ENCODE measurements at regions not wholly inside any gene's neighbourhood (a gene's known extent, or its start where the extent isn't known, plus 50 kb on each side); places are given as distances from the start of the nearest gene placed in this dataset.

DNA sequence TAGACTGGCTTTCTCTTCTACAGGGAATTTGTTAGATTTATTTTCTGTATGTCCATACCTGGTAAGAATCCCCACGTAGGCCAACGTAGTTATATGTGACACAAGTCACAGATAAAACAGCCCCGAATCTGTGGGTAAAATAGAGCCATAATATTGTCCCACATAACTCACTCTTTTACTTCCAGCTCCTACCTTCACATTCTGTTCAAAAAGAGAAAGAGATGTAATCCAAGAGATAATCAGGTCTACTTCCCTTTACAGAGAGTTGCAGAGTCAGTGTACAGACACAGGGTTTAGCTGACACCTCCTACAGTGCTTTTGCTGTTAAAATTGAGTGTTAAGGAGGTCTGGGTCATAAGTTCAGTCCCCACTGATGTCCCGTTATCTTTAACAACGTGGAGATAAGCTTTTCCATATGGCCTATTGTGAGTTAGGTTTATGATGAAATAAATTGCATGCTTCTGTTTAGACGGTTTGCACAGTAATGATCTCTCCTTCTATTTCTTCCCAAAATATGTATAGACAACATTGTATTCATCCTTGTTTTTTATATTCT lies 446.5 kb downstream of the ADAMTS20 start:
- no peaks in the 10 kb centered on the region for H3K9me3 ChIP-seq (ENCODE audit: control insufficient read depth, insufficient read depth, low read depth, low read length)
- H3K27ac ChIP-seq (ENCODE audit: extremely low read depth, low read depth, low read length), result peak overlapping the region; percentile 22; the same call in 1 of the 2 replicates
- peaks cover 22% of the 10 kb centered on the region for H3K4me1 ChIP-seq (ENCODE audit: control insufficient read depth, insufficient read depth, low read length)
- no peaks in the 10 kb centered on the region for H3K36me3 ChIP-seq (ENCODE audit: control insufficient read depth in 2 of 2, insufficient read depth in 1 of 2, low read length in 2 of 2)
- ChIA-PET POLR2A (no interaction called here), CTCF (interaction anchor here (0.6 kb wide), 1 partner anchor 46 kb away, joined by 4 read pairs; no protein-coding TSS in a partner anchor)
- H3K4me3 ChIP-seq (ENCODE audit: low read depth, low read length), result no peak overlapping the region
- TF ChIP-seq GLIS1 (tag by site-specific recombination; IDR thresholded peaks at IDR 0.05) (peak; percentile 94), ZNF792 (tag by site-specific recombination; IDR thresholded peaks at IDR 0.05) (no peak), ZBTB7A (tag by site-specific recombination; IDR thresholded peaks at IDR 0.05; ENCODE audit: low read depth) (no peak), ZNF596 (tag by site-specific recombination; IDR thresholded peaks at IDR 0.05) (0 out of 2 replicates have a peak, but pooled peaks have one; percentile 8), OVOL3 (tag by site-specific recombination; IDR thresholded peaks at IDR 0.05) (peak; percentile 84), KLF8 (tag by site-specific recombination; IDR thresholded peaks at IDR 0.05) (0 out of 2 replicates have a peak, but pooled peaks have one; percentile 20), ZNF654 (tag by site-specific recombination; IDR thresholded peaks at IDR 0.05; ENCODE audit: low read depth) (no peak), SP3 (tag by site-specific recombination; IDR thresholded peaks at IDR 0.05) (no peak), SALL2 (tag by site-specific recombination; IDR thresholded peaks at IDR 0.05; ENCODE audit: borderline replicate concordance) (no peak), ZXDB (tag by site-specific recombination; IDR thresholded peaks at IDR 0.05) (peak; percentile 40; the same call in 1 of the 2 replicates), BCL11A (tag by site-specific recombination; IDR thresholded peaks at IDR 0.05; ENCODE audit: low read depth) (no peak), HOXC10 (CRISPR knock-in tag; IDR thresholded peaks at IDR 0.05) (no peak), ZNF426 (tag by site-specific recombination; IDR thresholded peaks at IDR 0.05) (no peak), IKZF3 (tag by site-specific recombination; IDR thresholded peaks at IDR 0.05) (0 out of 2 replicates have a peak, but pooled peaks have one; percentile 33), OSR2 (tag by site-specific recombination; IDR thresholded peaks at IDR 0.05) (peak; percentile 63), WT1 (tag by site-specific recombination; IDR thresholded peaks at IDR 0.05) (0 out of 2 replicates have a peak, but pooled peaks have one; percentile 33), SCRT2 (tag by site-specific recombination; IDR thresholded peaks at IDR 0.05) (no peak), ZNF777 (tag by site-specific recombination; IDR thresholded peaks at IDR 0.05; ENCODE audit: borderline replicate concordance) (no peak), ZNF701 (tag by site-specific recombination; IDR thresholded peaks at IDR 0.05) (no peak), FEZF1 (tag by site-specific recombination; IDR thresholded peaks at IDR 0.05) (peak; percentile 26; the same call in 1 of the 2 replicates), ZNF302 (tag by site-specific recombination; IDR thresholded peaks at IDR 0.05; ENCODE audit: low read depth) (no peak)
- TF ChIP-seq, protein P1, sequence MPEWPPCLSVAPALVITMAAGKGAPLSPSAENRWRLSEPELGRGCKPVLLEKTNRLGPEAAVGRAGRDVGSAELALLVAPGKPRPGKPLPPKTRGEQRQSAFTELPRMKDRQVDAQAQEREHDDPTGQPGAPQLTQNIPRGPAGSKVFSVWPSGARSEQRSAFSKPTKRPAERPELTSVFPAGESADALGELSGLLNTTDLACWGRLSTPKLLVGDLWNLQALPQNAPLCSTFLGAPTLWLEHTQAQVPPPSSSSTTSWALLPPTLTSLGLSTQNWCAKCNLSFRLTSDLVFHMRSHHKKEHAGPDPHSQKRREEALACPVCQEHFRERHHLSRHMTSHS (tag by site-specific recombination; IDR thresholded peaks at IDR 0.05), result no peak
- TF ChIP-seq, protein P2, sequence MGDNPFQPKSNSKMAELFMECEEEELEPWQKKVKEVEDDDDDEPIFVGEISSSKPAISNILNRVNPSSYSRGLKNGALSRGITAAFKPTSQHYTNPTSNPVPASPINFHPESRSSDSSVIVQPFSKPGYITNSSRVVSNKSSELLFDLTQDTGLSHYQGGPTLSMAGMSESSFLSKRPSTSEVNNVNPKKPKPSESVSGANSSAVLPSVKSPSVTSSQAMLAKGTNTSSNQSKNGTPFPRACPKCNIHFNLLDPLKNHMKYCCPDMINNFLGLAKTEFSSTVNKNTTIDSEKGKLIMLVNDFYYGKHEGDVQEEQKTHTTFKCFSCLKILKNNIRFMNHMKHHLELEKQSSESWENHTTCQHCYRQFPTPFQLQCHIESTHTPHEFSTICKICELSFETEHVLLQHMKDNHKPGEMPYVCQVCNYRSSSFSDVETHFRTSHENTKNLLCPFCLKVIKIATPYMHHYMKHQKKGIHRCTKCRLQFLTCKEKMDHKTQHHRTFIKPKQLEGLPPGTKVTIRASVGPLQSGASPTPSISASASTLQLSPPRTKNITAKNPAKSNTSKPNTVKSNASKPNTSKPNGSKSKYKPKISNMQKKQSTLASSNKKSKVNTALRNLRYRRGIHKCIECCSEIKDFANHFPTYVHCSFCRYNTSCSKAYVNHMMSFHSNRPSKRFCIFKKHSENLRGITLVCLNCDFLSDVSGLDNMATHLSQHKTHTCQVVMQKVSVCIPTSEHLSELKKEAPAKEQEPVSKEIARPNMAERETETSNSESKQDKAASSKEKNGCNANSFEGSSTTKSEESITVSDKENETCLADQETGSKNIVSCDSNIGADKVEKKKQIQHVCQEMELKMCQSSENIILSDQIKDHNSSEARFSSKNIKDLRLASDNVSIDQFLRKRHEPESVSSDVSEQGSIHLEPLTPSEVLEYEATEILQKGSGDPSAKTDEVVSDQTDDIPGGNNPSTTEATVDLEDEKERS (tag by site-specific recombination; IDR thresholded peaks at IDR 0.05), result no peak
- TF ChIP-seq, protein P3, sequence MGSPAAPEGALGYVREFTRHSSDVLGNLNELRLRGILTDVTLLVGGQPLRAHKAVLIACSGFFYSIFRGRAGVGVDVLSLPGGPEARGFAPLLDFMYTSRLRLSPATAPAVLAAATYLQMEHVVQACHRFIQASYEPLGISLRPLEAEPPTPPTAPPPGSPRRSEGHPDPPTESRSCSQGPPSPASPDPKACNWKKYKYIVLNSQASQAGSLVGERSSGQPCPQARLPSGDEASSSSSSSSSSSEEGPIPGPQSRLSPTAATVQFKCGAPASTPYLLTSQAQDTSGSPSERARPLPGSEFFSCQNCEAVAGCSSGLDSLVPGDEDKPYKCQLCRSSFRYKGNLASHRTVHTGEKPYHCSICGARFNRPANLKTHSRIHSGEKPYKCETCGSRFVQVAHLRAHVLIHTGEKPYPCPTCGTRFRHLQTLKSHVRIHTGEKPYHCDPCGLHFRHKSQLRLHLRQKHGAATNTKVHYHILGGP (tag by site-specific recombination; IDR thresholded peaks at IDR 0.05), result no peak
- TF ChIP-seq, protein P4, sequence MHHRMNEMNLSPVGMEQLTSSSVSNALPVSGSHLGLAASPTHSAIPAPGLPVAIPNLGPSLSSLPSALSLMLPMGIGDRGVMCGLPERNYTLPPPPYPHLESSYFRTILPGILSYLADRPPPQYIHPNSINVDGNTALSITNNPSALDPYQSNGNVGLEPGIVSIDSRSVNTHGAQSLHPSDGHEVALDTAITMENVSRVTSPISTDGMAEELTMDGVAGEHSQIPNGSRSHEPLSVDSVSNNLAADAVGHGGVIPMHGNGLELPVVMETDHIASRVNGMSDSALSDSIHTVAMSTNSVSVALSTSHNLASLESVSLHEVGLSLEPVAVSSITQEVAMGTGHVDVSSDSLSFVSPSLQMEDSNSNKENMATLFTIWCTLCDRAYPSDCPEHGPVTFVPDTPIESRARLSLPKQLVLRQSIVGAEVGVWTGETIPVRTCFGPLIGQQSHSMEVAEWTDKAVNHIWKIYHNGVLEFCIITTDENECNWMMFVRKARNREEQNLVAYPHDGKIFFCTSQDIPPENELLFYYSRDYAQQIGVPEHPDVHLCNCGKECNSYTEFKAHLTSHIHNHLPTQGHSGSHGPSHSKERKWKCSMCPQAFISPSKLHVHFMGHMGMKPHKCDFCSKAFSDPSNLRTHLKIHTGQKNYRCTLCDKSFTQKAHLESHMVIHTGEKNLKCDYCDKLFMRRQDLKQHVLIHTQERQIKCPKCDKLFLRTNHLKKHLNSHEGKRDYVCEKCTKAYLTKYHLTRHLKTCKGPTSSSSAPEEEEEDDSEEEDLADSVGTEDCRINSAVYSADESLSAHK (tag by site-specific recombination; IDR thresholded peaks at IDR 0.05), result 0 out of 2 replicates have a peak, but pooled peaks have one; percentile 20
- TF ChIP-seq, protein P5, sequence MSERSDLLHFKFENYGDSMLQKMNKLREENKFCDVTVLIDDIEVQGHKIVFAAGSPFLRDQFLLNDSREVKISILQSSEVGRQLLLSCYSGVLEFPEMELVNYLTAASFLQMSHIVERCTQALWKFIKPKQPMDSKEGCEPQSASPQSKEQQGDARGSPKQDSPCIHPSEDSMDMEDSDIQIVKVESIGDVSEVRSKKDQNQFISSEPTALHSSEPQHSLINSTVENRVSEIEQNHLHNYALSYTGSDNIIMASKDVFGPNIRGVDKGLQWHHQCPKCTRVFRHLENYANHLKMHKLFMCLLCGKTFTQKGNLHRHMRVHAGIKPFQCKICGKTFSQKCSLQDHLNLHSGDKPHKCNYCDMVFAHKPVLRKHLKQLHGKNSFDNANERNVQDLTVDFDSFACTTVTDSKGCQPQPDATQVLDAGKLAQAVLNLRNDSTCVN (tag by site-specific recombination; optimal IDR thresholded peaks at IDR 0.05), result no peak
- TF ChIP-seq, protein P6, sequence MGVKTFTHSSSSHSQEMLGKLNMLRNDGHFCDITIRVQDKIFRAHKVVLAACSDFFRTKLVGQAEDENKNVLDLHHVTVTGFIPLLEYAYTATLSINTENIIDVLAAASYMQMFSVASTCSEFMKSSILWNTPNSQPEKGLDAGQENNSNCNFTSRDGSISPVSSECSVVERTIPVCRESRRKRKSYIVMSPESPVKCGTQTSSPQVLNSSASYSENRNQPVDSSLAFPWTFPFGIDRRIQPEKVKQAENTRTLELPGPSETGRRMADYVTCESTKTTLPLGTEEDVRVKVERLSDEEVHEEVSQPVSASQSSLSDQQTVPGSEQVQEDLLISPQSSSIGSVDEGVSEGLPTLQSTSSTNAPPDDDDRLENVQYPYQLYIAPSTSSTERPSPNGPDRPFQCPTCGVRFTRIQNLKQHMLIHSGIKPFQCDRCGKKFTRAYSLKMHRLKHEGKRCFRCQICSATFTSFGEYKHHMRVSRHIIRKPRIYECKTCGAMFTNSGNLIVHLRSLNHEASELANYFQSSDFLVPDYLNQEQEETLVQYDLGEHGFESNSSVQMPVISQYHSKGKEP (tag by site-specific recombination; IDR thresholded peaks at IDR 0.05), result 0 out of 2 replicates have a peak, but pooled peaks have one; percentile 30
